ENCODE measurements at regions not wholly inside any gene's neighbourhood (a gene's known extent, or its start where the extent isn't known, plus 50 kb on each side); places are given as distances from the start of the nearest gene placed in this dataset.
"Not testable (repeated sequence)": the region's sequence is repeated elsewhere in the genome, so short reads cannot be mapped to it uniquely, and the experiment has no call there.

DNA sequence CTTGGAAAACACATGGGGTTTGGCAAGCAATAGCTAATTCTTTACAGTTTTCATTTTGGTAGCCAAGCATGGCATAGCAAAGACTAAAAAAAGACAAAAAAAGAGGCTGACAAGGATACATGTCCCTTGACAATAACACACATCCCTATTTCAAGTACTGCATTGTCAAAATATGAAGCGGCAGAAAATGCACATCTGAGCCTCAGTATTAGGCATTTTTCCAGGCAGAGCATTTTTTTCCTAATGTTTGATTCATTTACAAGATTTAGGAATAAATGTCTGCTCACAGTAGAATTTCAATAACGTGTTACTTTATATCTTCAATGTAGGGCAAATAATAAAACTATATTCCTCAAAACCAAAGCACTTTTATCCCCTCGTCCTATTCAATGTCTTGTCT, 216.3 kb upstream of the PCDH18 start:
- no peak overlapping the region for H3K4me3 ChIP-seq (ENCODE audit: low read depth, low read length)
- TF ChIP-seq, protein P1, sequence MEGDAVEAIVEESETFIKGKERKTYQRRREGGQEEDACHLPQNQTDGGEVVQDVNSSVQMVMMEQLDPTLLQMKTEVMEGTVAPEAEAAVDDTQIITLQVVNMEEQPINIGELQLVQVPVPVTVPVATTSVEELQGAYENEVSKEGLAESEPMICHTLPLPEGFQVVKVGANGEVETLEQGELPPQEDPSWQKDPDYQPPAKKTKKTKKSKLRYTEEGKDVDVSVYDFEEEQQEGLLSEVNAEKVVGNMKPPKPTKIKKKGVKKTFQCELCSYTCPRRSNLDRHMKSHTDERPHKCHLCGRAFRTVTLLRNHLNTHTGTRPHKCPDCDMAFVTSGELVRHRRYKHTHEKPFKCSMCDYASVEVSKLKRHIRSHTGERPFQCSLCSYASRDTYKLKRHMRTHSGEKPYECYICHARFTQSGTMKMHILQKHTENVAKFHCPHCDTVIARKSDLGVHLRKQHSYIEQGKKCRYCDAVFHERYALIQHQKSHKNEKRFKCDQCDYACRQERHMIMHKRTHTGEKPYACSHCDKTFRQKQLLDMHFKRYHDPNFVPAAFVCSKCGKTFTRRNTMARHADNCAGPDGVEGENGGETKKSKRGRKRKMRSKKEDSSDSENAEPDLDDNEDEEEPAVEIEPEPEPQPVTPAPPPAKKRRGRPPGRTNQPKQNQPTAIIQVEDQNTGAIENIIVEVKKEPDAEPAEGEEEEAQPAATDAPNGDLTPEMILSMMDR (IDR thresholded peaks at IDR 0.05; ENCODE audit: insufficient read depth, low read depth, low read length): no peak
- DNase-seq (ENCODE audit: low read depth): no peak

DNA sequence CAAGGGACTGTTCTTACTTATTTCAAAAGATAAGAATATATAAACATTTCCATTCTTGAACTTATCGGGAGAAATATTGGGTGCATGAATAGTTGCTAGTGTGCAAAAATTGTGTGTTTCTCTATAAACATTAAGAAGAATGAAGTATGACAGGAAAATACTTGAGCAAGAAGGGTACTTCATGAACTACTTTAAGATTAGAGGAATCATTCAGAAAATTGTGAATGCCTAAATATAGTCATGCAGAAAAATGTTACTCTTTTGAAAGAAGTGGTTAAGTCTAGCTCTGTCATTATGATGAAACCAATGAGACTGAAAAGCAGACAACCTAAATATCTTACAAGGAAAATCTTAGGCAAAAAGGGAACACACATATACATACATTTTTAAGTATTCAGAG, 207.8 kb upstream of the PCDH18 start:
- peak; percentile 14 for DNase-seq (ENCODE audit: low read depth)
- TF ChIP-seq, protein P1 (IDR thresholded peaks at IDR 0.05; ENCODE audit: insufficient read depth, low read depth, low read length): no peak
- H3K4me3 ChIP-seq (ENCODE audit: low read depth, low read length): no peak overlapping the region

DNA sequence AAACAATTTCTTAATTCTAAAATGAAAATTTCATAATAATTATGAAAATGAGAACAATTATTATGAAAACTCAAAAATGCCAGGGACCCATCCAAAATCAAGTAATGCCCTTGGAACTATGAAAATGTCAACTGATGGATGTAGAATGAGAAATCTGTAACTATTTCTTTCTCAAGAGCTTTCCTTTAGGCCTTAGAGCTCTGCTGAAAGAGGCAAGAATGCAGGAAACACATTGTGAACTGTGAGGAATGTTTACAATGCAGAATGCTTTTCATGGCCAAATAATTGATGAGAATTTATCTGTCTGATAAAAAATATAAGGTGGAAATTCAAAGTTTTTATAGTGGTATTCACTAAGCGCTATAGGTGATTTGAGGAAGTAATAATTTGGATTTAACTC, 207.1 kb upstream of the PCDH18 start:
- no peak overlapping the region for H3K4me3 ChIP-seq (ENCODE audit: low read depth, low read length)
- DNase-seq (ENCODE audit: low read depth): no peak
- TF ChIP-seq, protein P1 (IDR thresholded peaks at IDR 0.05; ENCODE audit: insufficient read depth, low read depth, low read length): no peak

DNA sequence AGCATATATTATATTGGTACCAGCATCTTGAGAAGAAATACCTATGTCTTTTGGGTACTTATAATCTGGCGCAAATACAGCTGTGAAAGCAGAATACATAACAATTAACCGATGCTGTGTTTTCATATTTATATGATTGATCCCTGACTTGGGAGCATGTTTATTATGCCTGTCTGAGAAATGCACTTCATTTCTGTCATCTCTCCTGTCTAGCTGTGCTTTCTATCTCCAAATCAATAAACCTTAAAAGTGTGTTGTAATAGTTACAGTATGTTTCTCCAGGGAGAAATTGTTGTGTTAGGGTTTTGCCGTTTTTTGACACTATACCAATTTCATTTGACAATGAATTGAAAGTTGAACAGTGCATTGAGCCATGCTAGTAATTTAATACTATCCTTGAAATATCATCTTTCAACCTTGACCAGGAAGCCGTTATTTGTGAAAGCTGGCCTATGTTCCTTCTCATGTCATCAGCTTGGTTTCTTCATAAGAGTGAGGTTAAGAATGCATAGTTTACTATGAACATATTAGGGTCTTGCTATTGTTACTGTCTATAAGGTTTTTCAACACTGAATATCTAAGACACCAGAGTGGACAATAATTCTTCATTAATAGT, 206.2 kb upstream of the PCDH18 start:
- TF ChIP-seq, protein P1 (IDR thresholded peaks at IDR 0.05; ENCODE audit: insufficient read depth, low read depth, low read length): no peak

DNA sequence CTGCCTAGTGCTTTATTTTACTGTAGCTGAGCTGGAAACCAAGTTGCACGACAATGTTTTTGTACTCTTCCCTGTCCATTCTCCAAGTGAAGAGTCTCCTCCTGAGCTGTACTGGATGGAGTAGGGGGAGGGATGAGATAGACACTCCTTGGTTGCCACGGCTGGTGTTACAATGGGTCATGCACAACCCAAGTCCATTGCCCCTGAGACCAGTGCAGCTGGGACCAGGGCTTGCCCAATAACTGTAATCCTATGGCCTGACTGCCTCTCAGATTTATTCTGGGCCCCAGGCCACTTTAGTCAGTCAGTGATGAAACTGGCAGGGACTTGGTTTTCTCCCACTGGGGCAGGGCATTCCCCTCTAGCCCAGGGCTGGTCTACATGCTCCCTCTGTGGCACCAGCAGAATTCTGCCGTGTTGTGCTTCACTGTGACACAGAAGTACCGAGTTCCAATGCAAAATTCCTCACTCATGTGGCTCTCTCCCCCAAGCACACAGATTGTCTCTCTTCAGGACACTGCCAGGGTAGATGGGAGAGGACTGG, 203.3 kb upstream of the PCDH18 start:
- DNase-seq (ENCODE audit: low read depth): no peak
- TF ChIP-seq, protein P1 (IDR thresholded peaks at IDR 0.05; ENCODE audit: insufficient read depth, low read depth, low read length): no peak
- H3K4me3 ChIP-seq (ENCODE audit: low read depth, low read length): no peak overlapping the region

More for the DNA sequence above, 206.2 kb upstream of the PCDH18 start:
- no peak overlapping the region for H3K4me3 ChIP-seq (ENCODE audit: low read depth, low read length)
- no peak for DNase-seq (ENCODE audit: low read depth)

DNA sequence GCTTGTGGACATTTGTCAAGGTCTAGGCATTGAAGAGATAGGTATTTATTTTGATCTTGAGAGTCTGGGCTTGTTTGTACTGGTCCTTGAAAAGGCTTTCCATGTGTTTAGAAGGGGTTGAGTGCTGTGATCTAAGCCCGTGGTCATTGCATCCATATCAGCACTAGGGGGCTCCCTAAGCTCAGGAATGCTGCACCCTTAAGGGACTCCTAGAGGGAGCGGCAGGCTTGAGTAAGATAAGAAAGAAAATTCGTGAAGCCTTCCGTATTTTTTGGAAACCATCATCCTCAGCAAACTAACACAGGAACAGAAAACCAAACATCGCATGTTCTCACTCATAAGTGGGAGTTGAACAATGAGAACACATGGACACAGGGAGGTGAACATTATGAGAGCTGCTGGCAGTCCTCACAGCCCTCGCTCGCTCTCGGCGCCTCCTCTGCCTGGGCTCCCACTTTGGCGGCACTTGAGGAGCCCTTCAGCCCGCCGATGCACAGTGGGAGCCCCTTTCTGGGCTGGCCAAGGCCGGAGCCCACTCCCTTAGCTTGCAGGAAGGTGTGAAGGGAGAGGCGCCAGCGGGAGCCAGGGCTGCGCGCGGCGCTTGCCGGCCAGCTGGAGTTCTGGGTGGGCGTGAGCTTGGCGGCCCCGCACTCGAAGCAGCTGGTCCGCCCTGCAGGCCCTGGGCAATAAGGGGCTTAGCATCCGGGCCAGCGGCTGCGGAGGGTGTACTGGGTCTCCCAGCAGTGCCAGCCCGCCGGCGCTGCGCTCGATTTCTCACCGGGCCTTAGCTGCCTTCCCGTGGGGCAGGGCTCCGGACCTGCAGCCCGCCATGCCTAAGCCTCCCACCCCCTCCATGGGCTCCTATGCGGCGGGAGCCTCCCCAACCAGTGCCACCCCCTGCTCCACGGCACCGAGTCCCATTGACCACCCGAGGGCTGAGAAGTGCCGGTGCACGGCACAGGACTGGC, 201.2 kb upstream of the PCDH18 start:
- DNase-seq (ENCODE audit: low read depth): peak; percentile 32
- H3K4me3 ChIP-seq (ENCODE audit: low read depth, low read length): not testable (repeated sequence)
- TF ChIP-seq, protein P1 (IDR thresholded peaks at IDR 0.05; ENCODE audit: insufficient read depth, low read depth, low read length): peak; percentile 43

Data from fibroblast of villous mesenchyme (primary cell).